GM21786 (cell line): ENCODE measurements at regions not wholly inside any gene's neighbourhood (a gene's known extent, or its start where the extent isn't known, plus 50 kb on each side); places are given as distances from the start of the nearest gene placed in this dataset.

Experiments
- ATAC-seq: cut with Tn5 transposase; IDR thresholded peaks from one replicate; pipeline ENCODE4 v1.9.1; 2021; ENCODE audit not compliant: unreplicated experiment

- ATAC-seq, result no peak
Observed at GRCh38 chr5:73395256-73395655, 53.3 kb downstream of the FOXD1 start.

- ATAC-seq, result no peak
Observed at GRCh38 chr5:73394610-73395009, 54.0 kb downstream of the FOXD1 start.

DNA sequence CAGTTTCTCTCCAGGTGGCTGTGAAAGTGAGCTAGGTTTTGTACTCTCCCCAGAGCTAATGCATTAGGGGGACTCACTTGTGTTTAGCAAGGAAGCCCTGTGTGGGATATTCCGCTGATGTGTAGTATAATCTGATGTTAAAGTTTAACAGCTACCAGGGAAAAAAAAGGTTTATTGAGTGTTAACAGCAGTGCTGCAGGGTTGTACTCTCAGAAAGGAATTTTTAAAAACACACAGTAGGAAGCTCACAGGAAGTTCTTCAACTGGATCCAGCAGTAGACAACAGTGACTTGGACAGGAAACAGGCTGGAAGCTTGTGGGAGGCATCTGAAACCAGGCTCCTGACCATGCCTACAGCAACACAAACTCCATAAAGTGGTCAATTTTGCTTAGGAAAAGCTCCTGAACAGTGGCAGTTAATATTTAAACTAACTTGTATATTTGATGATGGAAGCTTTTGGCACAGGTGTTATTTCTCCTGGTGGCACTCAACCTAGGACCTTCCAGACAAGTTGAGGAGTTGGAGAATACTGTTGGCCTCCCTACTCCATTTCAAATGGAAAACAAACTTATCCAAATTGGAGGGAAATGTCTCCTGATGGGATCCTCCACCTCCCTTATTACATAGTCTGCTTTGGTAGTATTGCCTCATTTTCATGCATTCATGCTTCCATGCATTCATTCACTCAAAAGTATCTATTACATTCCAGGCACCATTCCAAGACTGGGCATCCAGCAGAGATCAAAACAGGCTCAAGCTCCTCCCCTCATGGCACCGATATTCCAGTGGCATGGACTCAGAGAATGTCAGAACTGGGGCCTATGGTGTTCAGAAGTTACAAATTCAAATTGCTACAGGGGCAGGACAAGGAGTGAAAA, 54.7 kb downstream of the FOXD1 start:
- ATAC-seq, result no peak

DNA sequence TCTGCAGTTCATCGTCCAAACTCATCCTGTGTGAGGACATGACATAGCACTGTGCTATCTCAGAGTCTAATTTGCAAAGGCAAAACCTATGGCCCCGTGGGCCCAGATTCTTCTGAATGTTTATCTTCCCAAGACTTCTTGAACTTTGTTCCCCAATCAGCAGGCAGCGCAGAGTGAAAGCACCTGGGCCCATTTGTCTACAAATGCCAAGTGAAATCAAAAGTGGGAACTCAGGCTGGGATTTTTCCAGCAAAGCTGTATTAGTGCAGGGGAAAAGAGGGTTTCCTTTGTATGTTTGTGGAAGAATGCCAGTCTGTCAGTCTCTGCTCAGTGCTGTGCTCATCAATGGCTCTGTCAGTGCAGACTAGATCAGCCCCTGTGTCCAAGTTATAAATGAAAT, 55.8 kb downstream of the FOXD1 start:
- no peak for ATAC-seq

- ATAC-seq, result no peak
Observed at GRCh38 chr5:73391441-73391881, 57.1 kb downstream of the FOXD1 start.

- no peak for ATAC-seq
Observed at GRCh38 chr5:73390972-73391371, 57.6 kb downstream of the FOXD1 start.

- no peak for ATAC-seq
Observed at GRCh38 chr5:73388740-73389139, 59.8 kb downstream of the FOXD1 start.

GRCh38 chr5:73388306-73388684, 60.3 kb downstream of the FOXD1 start:
- ATAC-seq, result no peak

DNA sequence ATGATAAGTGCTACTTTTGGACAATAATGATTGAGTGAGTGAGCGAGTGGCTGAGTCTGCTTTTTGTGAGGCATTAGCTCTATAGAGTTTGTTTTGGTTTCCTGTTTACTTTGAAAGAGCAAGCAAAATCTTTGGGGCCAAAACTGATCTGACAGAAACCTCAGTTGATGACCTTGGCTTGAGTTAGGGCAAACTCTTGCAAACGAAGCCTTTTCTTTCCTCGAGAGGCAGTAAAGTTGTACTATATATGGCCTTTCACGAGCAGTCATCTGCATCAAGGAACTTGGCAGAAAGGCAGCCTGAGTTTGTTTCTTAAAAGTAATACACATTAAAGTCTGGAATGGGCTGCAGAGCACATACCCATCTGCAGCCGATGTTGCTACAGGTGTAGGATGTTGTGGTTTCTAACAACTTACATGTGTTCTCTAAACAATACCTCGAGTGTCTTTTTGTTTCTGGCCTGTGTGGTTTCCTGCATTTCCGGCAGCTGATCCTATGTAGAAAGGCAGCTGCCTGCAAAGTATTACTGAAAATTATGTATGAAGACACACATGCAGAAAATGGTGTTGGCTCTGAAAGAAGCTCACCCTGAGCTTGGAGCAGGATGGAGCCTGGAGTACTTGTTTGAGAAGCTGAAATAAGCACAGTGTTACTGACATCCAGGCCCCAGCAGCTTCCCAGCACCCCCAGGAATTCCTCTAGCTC, 60.8 kb downstream of the FOXD1 start:
- peak; percentile 87 for ATAC-seq

DNA sequence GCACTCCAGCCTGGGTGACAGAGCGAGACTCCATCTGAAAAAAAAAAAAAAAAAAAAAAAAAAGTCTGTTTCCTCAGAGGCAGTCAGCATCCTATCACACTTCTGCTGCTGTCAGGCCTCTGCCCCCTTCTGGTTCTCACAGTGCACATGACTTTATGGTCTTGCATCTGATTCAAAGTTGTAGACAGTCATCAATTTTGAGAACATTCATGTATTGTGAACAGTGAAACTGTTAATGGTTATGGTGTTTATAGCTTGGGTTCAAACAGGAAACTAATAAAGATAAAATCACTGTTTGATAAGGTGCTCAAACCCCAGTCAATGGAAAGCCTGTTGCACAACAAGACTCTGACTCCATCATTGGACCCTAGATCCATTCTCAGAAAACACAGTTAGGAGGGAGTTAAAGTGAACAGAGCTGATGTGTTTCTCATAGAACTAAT, 61.4 kb downstream of the FOXD1 start:
- peak; percentile 26 for ATAC-seq

DNA sequence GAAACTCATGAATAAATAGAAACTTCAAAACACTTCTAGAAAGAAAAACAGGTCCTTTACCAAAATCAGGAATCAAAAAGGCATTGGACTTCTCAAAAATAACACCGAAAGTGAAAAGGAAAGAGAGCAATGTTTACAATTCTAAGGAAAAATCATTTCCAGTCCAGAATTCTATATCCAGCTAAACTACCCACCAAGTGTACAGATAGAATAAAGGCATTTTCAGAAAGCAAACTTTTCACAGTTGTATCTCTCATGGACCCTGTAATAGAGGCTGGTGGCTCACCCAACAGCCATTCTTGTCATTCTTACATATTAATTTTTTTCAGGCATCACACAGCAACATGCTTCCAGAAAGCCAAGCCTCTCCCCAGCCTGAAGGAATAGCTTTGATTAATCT, 63.7 kb downstream of the FOXD1 start:
- ATAC-seq, result no peak

- no peak for ATAC-seq
Observed at GRCh38 chr5:73382401-73382740, 66.2 kb downstream of the FOXD1 start.

GRCh38 chr5:73381590-73382400, 66.8 kb downstream of the FOXD1 start:
- no peak for ATAC-seq

DNA sequence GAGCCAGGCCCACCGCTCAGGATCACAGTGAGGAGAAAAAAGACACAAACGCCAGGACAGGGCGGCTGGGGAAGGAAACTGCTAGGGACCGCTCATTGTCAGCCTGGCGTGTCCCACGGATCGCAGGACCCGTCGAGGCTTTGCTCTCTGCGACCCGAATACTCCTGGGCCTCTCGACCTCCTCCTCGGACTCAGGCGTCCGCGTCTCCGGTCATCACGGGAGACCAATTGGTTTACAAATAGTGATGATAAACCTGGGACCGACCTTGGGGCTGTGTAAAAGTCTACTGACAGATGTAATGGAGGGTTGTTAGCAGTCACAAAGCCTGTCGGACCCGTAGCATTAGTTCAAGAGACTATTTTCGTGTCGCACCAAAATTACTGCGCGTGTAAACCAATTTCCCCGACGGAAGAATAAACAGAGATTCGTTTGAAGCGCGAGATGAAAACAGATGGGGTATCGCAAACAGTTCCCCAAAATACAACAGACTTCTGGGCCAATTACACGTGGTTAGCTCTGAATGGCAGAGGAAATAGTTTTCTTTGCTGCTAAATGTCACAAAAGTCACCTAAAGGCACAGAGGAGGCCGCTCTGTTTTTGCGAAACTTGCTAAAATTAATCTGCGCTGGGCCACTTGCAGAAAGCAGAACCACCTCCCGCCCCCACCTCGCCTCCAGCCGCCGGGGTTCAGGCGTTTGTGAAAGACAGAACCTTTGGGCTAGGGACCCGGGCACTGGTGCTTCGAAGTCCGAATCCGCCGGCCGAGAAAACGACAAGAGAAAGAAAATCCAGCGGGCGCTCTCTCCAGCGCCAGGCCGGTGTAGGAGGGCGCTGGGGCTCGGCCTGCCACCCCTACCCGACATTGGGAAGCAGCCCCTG, 67.6 kb downstream of the FOXD1 start:
- ATAC-seq, result no peak

GRCh38 chr5:73380041-73380440, 68.5 kb downstream of the FOXD1 start:
- no peak for ATAC-seq

DNA sequence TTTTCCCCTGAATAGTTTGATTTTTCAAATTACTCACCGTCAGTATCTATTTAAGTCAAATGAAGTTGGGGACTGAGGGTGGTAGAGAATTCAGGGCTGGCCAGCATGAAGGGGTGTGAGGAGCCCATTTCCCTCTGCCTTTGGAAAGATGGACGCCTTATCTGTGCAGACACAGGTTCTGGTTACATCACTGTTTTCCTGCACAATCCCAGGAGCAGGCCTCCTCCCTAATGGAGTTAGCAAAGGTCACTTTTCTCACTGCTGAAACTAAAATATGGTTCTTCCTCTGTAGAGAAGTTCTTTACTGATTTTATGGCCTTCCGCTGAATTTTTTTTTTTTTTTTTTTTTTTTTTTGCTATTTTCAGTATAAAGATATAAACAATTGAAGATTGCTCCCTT, 69.1 kb downstream of the FOXD1 start:
- ATAC-seq, result no peak

DNA sequence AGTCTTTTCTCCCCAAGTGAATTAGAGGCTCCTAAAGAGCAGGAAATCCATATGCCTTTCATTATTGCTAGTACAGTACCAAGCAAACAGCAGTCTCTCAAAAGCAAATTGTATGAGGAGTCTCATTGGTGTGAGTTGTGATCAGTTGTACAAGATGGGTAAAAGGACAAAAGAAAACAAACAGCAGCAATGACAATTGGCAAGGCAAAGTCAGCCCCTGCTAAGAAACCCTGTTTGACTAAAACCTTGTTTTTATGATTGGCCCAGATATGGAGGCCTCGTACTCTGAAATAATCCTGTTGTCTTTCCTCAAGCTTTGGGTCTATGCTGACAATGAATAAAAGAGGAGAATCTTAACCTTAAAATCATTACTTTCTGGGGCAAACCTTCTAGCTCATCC, 69.8 kb downstream of the FOXD1 start:
- no peak for ATAC-seq

DNA sequence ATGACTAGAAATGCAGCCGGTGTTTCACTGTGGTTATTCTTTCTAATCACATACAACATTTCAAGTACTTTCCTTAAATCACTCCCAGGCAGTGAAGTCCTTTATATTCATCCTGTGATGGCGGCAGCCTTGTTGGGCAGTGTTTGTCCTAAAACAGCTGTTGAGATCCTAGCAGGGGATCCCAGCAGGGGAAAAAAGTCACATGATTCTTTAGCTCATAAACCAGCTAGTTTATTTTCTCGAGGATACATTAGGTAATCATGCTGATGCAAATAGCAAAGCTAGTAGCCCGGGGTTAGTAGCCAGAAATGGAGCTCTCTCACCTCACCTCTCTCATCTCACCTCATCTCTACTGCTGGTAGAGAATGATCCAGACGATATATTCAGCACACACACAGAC, 70.5 kb downstream of the FOXD1 start:
- no peak for ATAC-seq

DNA sequence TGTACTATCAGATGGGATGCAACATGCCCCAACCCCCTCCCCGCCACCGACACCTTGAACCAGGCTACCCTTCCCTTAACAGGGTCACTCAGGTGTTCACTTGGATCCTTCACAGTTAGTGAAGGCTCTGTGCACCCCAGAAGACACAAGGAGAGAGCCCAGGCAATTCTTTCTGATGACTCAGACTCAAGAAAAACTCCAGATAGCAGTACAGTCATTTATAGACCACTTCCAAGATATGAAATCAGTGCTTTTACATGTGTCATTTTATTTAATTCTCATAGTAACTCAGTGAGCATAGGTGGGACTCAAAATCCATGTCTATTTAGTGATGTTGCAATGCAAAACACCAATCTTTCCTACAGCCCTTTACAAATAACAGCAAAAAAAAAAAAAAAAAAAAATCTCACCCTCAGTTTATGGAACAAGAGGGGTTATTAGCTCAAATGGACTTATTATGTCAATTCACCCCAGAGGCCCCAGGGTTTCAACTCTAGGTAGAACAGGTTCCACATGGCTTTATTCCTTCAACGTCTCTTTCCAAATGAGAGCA, 71.9 kb downstream of the FOXD1 start:
- ATAC-seq, result no peak

DNA sequence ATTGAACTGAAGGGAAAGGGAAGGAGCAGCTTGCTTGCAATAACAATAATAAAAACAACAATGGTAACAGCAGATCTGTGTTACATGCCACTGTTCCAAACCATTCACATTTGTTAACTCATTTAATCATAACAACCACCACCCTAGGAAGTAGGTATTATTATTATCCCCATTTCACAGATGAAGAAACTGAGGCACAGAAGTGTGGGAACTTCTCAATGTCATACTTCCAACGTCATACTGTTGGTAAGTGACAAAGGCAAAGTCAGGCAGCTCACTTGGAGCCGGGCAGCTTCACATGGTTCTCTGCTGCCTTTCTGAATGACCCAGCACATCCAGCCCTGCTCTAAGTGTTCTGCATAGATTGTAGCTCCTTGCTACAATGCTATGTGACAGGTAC, 72.6 kb downstream of the FOXD1 start:
- no peak for ATAC-seq
